Sigmoid colon (tissue), 4 donors: ENCODE measurements at regions not wholly inside any gene's neighbourhood (a gene's known extent, or its start where the extent isn't known, plus 50 kb on each side); places are given as distances from the start of the nearest gene placed in this dataset.

Experiments
- CTCF ChIP-seq, 4 experiments: fragments of 450-650 bp in 3 of 4; fragments of 200-600 bp in 1 of 4; IDR thresholded peaks; one replicate each; pipeline ENCODE4 v1.5.1; 2016 to 2019; ENCODE audit warnings: antibody characterized with exemption in 4 of 4, mild to moderate bottlenecking in 3 of 4, moderate library complexity in 2 of 4
- EP300 ChIP-seq, 4 donors: sonication (generic); formaldehyde crosslinking; IDR thresholded peaks; one replicate each; pipeline ENCODE4 v1.6.1; 2017; ENCODE audit warnings: antibody characterized with exemption in 4 of 4
- POLR2A ChIP-seq, 2 donors: fragments of 450-650 bp; IDR thresholded peaks; one replicate each; pipeline ENCODE4 v1.6.1; 2016; ENCODE audit warnings: antibody characterized with exemption in 2 of 2, mild to moderate bottlenecking in 2 of 2, moderate library complexity in 2 of 2
- POLR2AphosphoS5 ChIP-seq, 4 donors: sonication (generic); formaldehyde crosslinking; IDR thresholded peaks; one replicate each; pipeline ENCODE4 v1.6.1; 2017; ENCODE audit warnings: antibody characterized with exemption in 4 of 4

- TF ChIP-seq CTCF (IDR thresholded peaks at IDR 0.05): no peak
- TF ChIP-seq POLR2AphosphoS5 (IDR thresholded peaks at IDR 0.05): no peak
- TF ChIP-seq POLR2A (IDR thresholded peaks at IDR 0.05): no peak
- no peak for TF ChIP-seq EP300 (IDR thresholded peaks at IDR 0.05)
Observed at GRCh38 chr9:90507621-90508020, 135.0 kb downstream of the DIRAS2 start.
